IMR-90 (cell line): ENCODE measurements at regions not wholly inside any gene's neighbourhood (a gene's known extent, or its start where the extent isn't known, plus 50 kb on each side); places are given as distances from the start of the nearest gene placed in this dataset.

ENCODE experiments used
- ATAC-seq: fragments of 200-7000 bp; cut with Tn5 transposase; 2 replicates; pipeline ENCODE4 v1.9.1; 2020; ENCODE audit warnings: low read depth, mild to moderate bottlenecking, moderate library complexity
- BruUV-seq: library from RNA; stranded (reverse); fragments of 400-500 nt; replicated peaks from 2 replicates; lab custom pipeline; 2021; lab: Mats Ljungman, UMichigan
- CTCF ChIA-PET: fragments of 300-600 bp; formaldehyde crosslinking; extraction: SDS; loops from one replicate; lab custom pipeline; 2021; ENCODE audit warnings: antibody characterized with exemption; lab: Yijun Ruan, JAX
- POLR2A ChIA-PET: fragments of 300-600 bp; sonication (Branson Sonifier 250); formaldehyde crosslinking; loops from one replicate; lab custom pipeline; 2022; ENCODE audit warnings: antibody characterized with exemption; ENCODE audit not compliant: unreplicated experiment; lab: Charles Lee
- DNase-seq: peaks from one replicate; pipeline ENCODE4 v3.0.0; 2013
- H2AFZ ChIP-seq: replicated peaks from 2 replicates; pipeline ENCODE3; 2013; ENCODE audit warnings: low read length, mild to moderate bottlenecking; ENCODE audit not compliant: poor library complexity
- H2AK5ac ChIP-seq: 2 replicates; pipeline ENCODE4 v1.6.1; 2013; ENCODE audit warnings: low read depth, low read length, inconsistent platforms
- H2AK9ac ChIP-seq: replicated peaks from 2 replicates; pipeline ENCODE3; 2013; ENCODE audit warnings: mild to moderate bottlenecking, low read depth, low read length, moderate library complexity; ENCODE audit not compliant: poor library complexity
- H2BK120ac ChIP-seq: 2 replicates; pipeline ENCODE4 v1.6.1; 2013; ENCODE audit warnings: low read depth, low read length, inconsistent platforms
- H2BK15ac ChIP-seq: 3 replicates; pipeline ENCODE4 v1.6.1; 2013; ENCODE audit warnings: low read depth, low read length, inconsistent platforms
- H2BK20ac ChIP-seq: 2 replicates; pipeline ENCODE4 v1.6.1; 2013; ENCODE audit warnings: low read depth, mild to moderate bottlenecking, inconsistent platforms, low read length, moderate library complexity
- H2BK5ac ChIP-seq: 2 replicates; pipeline ENCODE4 v1.6.1; 2013; ENCODE audit warnings: mild to moderate bottlenecking, low read depth, low read length, inconsistent platforms; ENCODE audit not compliant: poor library complexity, severe bottlenecking
- H3K14ac ChIP-seq: replicated peaks from 2 replicates; pipeline ENCODE4 v1.6.1; 2013; ENCODE audit warnings: low read depth, low read length, inconsistent platforms
- H3K18ac ChIP-seq: 2 replicates; pipeline ENCODE4 v1.6.1; 2013; ENCODE audit warnings: low read depth, low read length, control low read depth
- H3K23ac ChIP-seq: 2 replicates; pipeline ENCODE4 v1.6.1; 2013; ENCODE audit warnings: low read depth, low read length, inconsistent platforms
- H3K27ac ChIP-seq: 2 replicates; pipeline ENCODE4 v1.5.1; 2013; ENCODE audit warnings: mild to moderate bottlenecking, control low read depth, low read length; ENCODE audit not compliant: insufficient read depth
- H3K27me3 ChIP-seq: 2 replicates; pipeline ENCODE4 v1.6.1; 2013; ENCODE audit warnings: low read length; ENCODE audit not compliant: control insufficient read depth, insufficient read depth
- H3K36me3 ChIP-seq: 2 replicates; pipeline ENCODE4 v1.6.1; 2013; ENCODE audit warnings: low read length, mixed read lengths; ENCODE audit not compliant: control insufficient read depth, insufficient read depth
- H3K4ac ChIP-seq: 2 replicates; pipeline ENCODE4 v1.6.1; 2013; ENCODE audit warnings: low read depth, low read length, inconsistent platforms
- H3K4me1 ChIP-seq: 2 replicates; pipeline ENCODE4 v1.6.1; 2013; ENCODE audit warnings: low read length, mixed read lengths; ENCODE audit not compliant: control insufficient read depth, insufficient read depth
- H3K4me2 ChIP-seq: 2 replicates; pipeline ENCODE4 v1.6.1; 2013; ENCODE audit warnings: low read depth, mild to moderate bottlenecking, control low read depth, low read length, moderate library complexity
- H3K4me3 ChIP-seq: 2 replicates; pipeline ENCODE4 v1.5.1; 2013; ENCODE audit warnings: low read depth, mild to moderate bottlenecking, control low read depth, low read length, moderate library complexity; ENCODE audit not compliant: insufficient read depth
- H3K56ac ChIP-seq: 2 replicates; pipeline ENCODE4 v1.6.1; 2013; ENCODE audit warnings: low read length, inconsistent platforms; ENCODE audit not compliant: insufficient read depth; ENCODE audit errors: extremely low read depth
- H3K79me1 ChIP-seq, 2 experiments: 2 replicates each; pipeline ENCODE4 v1.6.1; 2013; ENCODE audit warnings: low read length in 2 of 2, inconsistent platforms in 1 of 2, low read depth in 1 of 2
- H3K9ac ChIP-seq: 2 replicates; pipeline ENCODE4 v1.6.1; 2013; ENCODE audit warnings: low read depth, low read length, control low read depth
- H3K9me1 ChIP-seq: 2 replicates; pipeline ENCODE4 v1.6.1; 2013; ENCODE audit warnings: low read length, inconsistent platforms; ENCODE audit not compliant: insufficient read depth
- H3K9me3 ChIP-seq: 2 replicates; pipeline ENCODE4 v1.6.1; 2013; ENCODE audit warnings: low read length; ENCODE audit not compliant: control insufficient read depth, insufficient read depth
- H4K20me1 ChIP-seq: 2 replicates; pipeline ENCODE4 v1.6.1; 2013; ENCODE audit warnings: low read length, inconsistent platforms; ENCODE audit not compliant: insufficient read depth
- H4K5ac ChIP-seq: 2 replicates; pipeline ENCODE4 v1.6.1; 2013; ENCODE audit warnings: mild to moderate bottlenecking, low read depth, low read length, control low read depth
- H4K8ac ChIP-seq, 2 experiments: 2 replicates each; pipeline ENCODE4 v1.6.1; 2013; ENCODE audit warnings: low read depth in 2 of 2, low read length in 2 of 2, control low read depth in 1 of 2, inconsistent platforms in 1 of 2
- H4K91ac ChIP-seq: 2 replicates; pipeline ENCODE4 v1.6.1; 2013; ENCODE audit warnings: low read depth, low read length, inconsistent platforms; ENCODE audit not compliant: insufficient read depth
- BHLHE40 ChIP-seq: fragments of 150-350 bp; IDR thresholded peaks from 2 replicates; pipeline ENCODE4 v1.6.1; 2016; ENCODE audit warnings: mild to moderate bottlenecking, low read depth, low read length
- CEBPB ChIP-seq: IDR thresholded peaks from 2 replicates; pipeline ENCODE4 v1.6.1; 2012; ENCODE audit warnings: low read depth, low read length, improper control_type of control experiment
- MAFK ChIP-seq: IDR thresholded peaks from 2 replicates; pipeline ENCODE4 v1.6.1; 2012; ENCODE audit warnings: low read depth, low read length, improper control_type of control experiment
- MAZ ChIP-seq: IDR thresholded peaks from 2 replicates; pipeline ENCODE4 v1.6.1; 2012; ENCODE audit warnings: low read depth, mild to moderate bottlenecking, low read length, improper control_type of control experiment, moderate library complexity, borderline replicate concordance
- MXI1 ChIP-seq: IDR thresholded peaks from 2 replicates; pipeline ENCODE4 v1.6.1; 2012; ENCODE audit warnings: low read depth, mild to moderate bottlenecking, low read length, moderate library complexity, borderline replicate concordance
- NFE2L2 ChIP-seq: fragments of 150-350 bp; IDR thresholded peaks from 2 replicates; pipeline ENCODE4 v1.6.1; 2016; ENCODE audit warnings: low read depth, mild to moderate bottlenecking, low read length
- POLR2A ChIP-seq: IDR thresholded peaks from 2 replicates; pipeline ENCODE4 v1.6.1; 2012; ENCODE audit warnings: mild to moderate bottlenecking, low read depth, low read length
- RCOR1 ChIP-seq: IDR thresholded peaks from 2 replicates; pipeline ENCODE4 v1.6.1; 2012; ENCODE audit warnings: mild to moderate bottlenecking, low read length, improper control_type of control experiment; ENCODE audit not compliant: insufficient replicate concordance
- SMC3 ChIP-seq: fragments of 150-350 bp; IDR thresholded peaks from 2 replicates; pipeline ENCODE4 v1.6.1; 2016; ENCODE audit warnings: low read depth, mild to moderate bottlenecking, antibody characterized with exemption, low read length, moderate library complexity
- WGBS, 2 experiments: methylation state at CpG; one replicate each; pipeline versions ENCODE4 v1.1.5 to v1.1.7; 2013; ENCODE audit warnings: missing lambda C conversion rate in 2 of 2; ENCODE audit not compliant: insufficient read length in 1 of 2; ENCODE audit errors: extremely low coverage in 2 of 2; 5-methylcytosine and 5-hydroxymethylcytosine counted together
- dilution Hi-C: fragments of 300-500 bp; cut with HindIII; formaldehyde crosslinking; loops from one replicate; pipeline ENCODE4 v1.14.3; 2018; ENCODE audit warnings: low sequenced_read_pairs; ENCODE audit not compliant: unreplicated experiment
- in situ Hi-C: fragments of 300-500 bp; cut with MboI; formaldehyde crosslinking; loops from 3 replicates; pipeline ENCODE4 v1.14.3; 2019; ENCODE audit warnings: low sequenced_read_pairs, inconsistent platforms, mixed read lengths
- intact Hi-C: fragments of 100-400 bp; cut with micrococcal nuclease; formaldehyde crosslinking; loops from 2 replicates; pipeline ENCODE4 v1.10.0; 2022
- TF ChIP-seq, protein P1 (sequence below): fragments of 150-350 bp; IDR thresholded peaks from 2 replicates; pipeline ENCODE4 v1.6.1; 2016; ENCODE audit warnings: low read depth, mild to moderate bottlenecking, low read length, moderate library complexity, borderline replicate concordance
- TF ChIP-seq, protein P2 (sequence below): conservative IDR thresholded peaks from 2 replicates; pipeline ENCODE4 v1.5.1; 2012; ENCODE audit warnings: mild to moderate bottlenecking, low read depth, low read length, improper control_type of control experiment
- TF ChIP-seq, protein P3 (sequence below): fragments of 150-350 bp; IDR thresholded peaks from 2 replicates; pipeline ENCODE4 v1.6.1; 2017; ENCODE audit warnings: mild to moderate bottlenecking, antibody characterized with exemption, low read length, low read depth

DNA sequence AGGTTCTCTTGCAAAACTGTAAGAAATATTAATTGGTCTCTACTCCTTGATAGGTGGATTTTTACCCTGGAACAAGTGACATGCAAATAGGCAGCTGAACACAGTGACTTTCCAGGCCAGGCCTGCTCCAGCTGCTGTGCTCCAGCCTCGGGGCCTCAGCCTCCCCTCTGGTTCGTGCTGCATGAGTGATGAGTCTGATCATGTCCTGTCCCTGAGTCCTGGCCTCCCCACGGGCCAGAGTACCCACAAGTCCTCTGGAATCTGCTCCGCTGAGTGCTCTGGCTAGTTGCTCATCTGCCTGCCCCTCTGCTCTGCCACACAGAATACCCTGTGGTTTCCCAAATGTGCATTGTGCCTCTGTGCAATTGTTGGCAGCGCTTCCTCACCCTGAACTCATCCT is 80.1 kb upstream of the PDZD8 start:
- dilution Hi-C loops (no loop called here), intact Hi-C loops (no loop called here), in situ Hi-C loops (no loop called here)
- BruUV-seq: no TSS peak
- no peak for DNase-seq
- Histone ChIP-seq H2BK15ac (no peak overlapping the region), H3K9me1 (no peaks in the 10 kb centered on the region), H2AFZ (no peak overlapping the region), H3K36me3 (no peaks in the 10 kb centered on the region), H3K18ac (no peak overlapping the region), H3K27me3 (no peaks in the 10 kb centered on the region), H3K14ac (no peak overlapping the region), H3K56ac (no peak overlapping the region), H2BK120ac (no peak overlapping the region), H4K91ac (no peak overlapping the region), H3K23ac (no peak overlapping the region), H3K4me1 (no peaks in the 10 kb centered on the region), H2AK9ac (no peak overlapping the region), H2BK5ac (no peak overlapping the region), H3K9me3 (no peaks in the 10 kb centered on the region), H4K5ac (no peak overlapping the region), H3K4me2 (no peak overlapping the region), H2AK5ac (no peak overlapping the region), H4K20me1 (no peaks in the 10 kb centered on the region), H4K8ac (no peak overlapping the region), H3K79me1 (no peaks in the 10 kb centered on the region), H3K27ac (no peak overlapping the region), H3K9ac (no peak overlapping the region), H2BK20ac (no peak overlapping the region), H3K4ac (no peak overlapping the region), H3K4me3 (no peak overlapping the region)
- ATAC-seq: no peak
- WGBS, 2 experiments: 62% methylated on average over 3 of the region's 5 CpGs; no CpG with 5 or more reads in 1 of the 2 experiments
- POLR2A ChIA-PET: no interaction called here
- CTCF ChIA-PET: no interaction called here
- TF ChIP-seq POLR2A (no peak), MXI1 (no peak), BHLHE40 (no peak), CEBPB (no peak), MAZ (no peak), SMC3 (no peak), MAFK (no peak), NFE2L2 (no peak), RCOR1 (no peak)
- TF ChIP-seq, protein P1, sequence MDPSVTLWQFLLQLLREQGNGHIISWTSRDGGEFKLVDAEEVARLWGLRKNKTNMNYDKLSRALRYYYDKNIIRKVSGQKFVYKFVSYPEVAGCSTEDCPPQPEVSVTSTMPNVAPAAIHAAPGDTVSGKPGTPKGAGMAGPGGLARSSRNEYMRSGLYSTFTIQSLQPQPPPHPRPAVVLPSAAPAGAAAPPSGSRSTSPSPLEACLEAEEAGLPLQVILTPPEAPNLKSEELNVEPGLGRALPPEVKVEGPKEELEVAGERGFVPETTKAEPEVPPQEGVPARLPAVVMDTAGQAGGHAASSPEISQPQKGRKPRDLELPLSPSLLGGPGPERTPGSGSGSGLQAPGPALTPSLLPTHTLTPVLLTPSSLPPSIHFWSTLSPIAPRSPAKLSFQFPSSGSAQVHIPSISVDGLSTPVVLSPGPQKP: no peak
- TF ChIP-seq, protein P2, sequence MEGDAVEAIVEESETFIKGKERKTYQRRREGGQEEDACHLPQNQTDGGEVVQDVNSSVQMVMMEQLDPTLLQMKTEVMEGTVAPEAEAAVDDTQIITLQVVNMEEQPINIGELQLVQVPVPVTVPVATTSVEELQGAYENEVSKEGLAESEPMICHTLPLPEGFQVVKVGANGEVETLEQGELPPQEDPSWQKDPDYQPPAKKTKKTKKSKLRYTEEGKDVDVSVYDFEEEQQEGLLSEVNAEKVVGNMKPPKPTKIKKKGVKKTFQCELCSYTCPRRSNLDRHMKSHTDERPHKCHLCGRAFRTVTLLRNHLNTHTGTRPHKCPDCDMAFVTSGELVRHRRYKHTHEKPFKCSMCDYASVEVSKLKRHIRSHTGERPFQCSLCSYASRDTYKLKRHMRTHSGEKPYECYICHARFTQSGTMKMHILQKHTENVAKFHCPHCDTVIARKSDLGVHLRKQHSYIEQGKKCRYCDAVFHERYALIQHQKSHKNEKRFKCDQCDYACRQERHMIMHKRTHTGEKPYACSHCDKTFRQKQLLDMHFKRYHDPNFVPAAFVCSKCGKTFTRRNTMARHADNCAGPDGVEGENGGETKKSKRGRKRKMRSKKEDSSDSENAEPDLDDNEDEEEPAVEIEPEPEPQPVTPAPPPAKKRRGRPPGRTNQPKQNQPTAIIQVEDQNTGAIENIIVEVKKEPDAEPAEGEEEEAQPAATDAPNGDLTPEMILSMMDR: no peak
- TF ChIP-seq, protein P3, sequence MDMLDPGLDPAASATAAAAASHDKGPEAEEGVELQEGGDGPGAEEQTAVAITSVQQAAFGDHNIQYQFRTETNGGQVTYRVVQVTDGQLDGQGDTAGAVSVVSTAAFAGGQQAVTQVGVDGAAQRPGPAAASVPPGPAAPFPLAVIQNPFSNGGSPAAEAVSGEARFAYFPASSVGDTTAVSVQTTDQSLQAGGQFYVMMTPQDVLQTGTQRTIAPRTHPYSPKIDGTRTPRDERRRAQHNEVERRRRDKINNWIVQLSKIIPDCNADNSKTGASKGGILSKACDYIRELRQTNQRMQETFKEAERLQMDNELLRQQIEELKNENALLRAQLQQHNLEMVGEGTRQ: no peak
